Stimulated activated CD4-positive, alpha-beta T cell treated with anti-CD3 and anti-CD28 coated beads, Interleukin-1b, Interleukin-23, amount 100 ng/mL, for 48 hours (primary cell): ENCODE measurements at regions not wholly inside any gene's neighbourhood (a gene's known extent, or its start where the extent isn't known, plus 50 kb on each side); places are given as distances from the start of the nearest gene placed in this dataset.
"Not testable (repeated sequence)": the region's sequence is repeated elsewhere in the genome, so short reads cannot be mapped to it uniquely, and the experiment has no call there.

Experiments used
- DNase-seq: peaks from one replicate; pipeline ENCODE4 v3.0.0-alpha.2; 2020

DNA sequence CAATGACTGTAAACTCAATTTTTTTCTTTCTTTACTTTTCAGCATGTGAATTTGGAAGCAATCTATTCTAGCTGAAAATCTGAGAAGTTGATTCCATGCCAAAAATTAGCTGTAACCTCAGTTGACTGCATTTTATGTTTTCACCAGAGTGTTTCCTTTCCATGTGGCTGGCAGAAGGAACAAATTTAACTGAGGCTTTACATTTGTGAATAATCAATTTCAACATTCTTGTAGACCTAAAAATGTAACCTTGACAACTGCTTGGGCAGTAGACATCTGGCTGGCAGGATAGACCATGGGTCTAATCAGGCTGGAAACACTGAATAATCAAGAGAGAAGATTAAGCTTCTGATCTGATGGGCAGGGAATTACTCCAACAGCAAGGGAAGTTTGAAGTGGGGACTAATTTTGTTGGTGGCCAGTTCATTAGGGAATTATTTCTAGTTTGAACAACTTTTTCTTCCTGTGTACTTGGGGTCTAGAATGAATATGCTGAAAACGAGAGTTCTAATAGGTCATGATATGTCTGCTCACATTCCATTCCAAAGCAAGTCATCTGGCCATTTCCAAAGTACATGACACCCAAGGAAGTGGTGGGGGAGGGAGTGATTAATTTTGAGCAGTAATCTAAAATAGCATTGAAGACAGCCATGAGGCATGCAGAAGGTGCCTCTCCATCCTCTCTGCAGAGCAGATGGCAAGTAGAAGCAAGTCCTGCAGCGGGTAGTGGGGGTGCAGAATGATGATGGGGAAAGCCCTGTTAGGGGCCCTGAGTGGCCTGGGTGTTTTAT lies 68.2 kb downstream of the ATP23 start:
- no peak for DNase-seq

DNA sequence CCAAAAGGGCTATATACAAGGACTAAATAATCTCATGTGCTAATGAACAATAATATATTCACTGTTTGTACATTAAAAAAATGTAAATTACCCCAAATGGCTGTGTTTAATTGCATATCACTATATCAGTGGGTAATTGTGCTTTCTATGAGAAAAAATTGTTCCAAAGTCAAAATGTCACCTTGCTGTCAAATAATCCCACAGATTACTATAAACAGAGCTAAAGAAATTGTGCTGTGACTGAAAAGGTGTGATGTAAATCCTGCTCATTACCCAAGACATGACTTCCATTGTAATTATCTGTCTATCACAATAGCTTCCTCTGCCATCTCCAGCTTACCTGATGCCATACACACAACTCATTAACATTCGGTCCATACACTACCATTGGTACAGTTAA lies 70.3 kb downstream of the ATP23 start:
- DNase-seq, result no peak

DNA sequence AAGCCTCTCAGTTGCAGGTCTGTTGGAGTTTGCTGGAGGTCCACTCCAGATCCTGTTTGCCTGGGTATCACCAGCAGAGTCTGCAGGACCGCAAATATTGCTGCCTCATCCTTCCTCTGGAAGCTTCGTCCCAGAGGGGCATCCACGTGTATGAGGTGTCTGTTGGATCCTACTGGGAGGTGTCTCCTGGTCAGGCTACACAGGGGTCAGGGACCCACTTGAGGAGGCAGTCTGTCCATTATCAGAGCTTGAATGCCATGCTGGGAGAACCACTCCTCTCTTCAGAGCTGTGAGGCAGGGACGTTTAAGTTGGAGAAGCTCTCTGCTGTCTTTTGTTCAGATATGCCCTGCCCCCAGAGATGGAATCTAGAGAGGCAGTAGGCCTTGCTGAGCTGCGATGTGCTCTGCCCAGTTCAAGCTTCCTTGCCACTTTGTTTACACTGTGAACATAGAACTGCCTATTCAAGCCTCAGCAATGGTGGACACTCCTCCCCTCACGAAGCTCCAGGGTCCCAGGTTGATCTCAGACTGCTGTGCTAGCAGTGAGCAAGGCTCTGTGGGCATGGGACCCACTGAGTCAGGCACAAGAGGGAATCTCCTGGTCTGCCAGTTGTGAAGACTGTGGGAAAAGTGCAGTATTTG lies 81.1 kb downstream of the ATP23 start:
- not testable (repeated sequence) for DNase-seq

DNA sequence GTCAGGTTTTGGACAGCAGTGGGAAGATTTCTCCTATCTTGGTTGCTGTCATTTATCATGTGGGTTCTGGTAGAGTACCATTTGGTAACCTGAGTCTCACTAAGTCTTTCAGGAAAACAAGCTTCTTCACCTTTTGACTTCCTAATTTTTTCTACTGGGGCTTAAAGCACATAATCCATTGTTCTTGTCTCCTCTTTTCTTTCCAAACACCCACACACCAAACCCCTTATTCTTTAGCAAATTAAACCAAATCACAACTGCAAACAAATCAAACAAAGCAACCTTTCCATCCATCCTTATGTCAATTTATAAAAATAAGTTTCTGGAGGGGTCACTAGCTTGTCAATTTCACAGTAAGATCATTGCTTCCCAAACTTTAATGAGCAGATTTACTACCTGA lies 84.1 kb downstream of the ATP23 start:
- DNase-seq, result no peak

DNA sequence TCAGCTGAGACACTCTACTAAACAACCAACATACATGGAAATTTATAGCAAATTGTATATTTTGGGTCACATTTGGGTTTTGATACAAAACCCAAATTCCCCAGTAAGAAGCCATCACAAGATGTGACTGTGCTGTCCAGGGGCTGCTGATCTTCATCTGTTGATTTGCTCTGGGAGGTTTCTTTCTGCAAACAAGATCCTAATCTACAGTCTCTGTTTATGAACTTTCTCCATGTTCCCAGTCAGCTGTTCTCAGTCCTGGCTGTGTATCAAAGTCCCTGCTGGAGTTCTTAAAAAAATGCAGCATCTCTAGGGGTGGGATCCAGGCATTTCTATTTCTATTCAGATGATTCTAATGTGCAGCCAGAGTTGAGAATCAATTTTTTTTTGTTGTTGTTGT lies 85.1 kb downstream of the ATP23 start:
- DNase-seq, result no peak

- no peak for DNase-seq
Measured at GRCh38 chr12:58026897-58027891, 85.8 kb downstream of the ATP23 start.

- no peak for DNase-seq
Measured at GRCh38 chr12:58028294-58028693, 86.9 kb downstream of the ATP23 start.

DNA sequence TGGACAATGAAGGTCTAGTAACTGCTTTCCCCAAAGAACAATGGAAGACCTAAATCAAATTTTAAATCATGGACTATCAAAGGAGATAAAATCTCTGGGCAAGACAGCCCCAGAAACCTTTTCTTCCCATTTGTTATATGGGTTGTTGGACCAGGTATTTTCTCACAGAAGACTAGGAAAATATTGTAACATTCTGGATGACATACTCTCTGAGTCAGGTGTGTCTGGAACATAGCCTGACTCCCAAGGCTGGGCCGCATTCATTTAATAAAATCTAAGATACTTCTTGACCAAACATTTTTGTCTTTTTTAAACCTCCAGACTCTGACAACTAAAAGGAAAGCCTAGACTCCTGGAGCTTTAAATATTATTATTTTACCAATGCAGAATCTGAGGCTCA lies 87.9 kb downstream of the ATP23 start:
- DNase-seq, result no peak

DNA sequence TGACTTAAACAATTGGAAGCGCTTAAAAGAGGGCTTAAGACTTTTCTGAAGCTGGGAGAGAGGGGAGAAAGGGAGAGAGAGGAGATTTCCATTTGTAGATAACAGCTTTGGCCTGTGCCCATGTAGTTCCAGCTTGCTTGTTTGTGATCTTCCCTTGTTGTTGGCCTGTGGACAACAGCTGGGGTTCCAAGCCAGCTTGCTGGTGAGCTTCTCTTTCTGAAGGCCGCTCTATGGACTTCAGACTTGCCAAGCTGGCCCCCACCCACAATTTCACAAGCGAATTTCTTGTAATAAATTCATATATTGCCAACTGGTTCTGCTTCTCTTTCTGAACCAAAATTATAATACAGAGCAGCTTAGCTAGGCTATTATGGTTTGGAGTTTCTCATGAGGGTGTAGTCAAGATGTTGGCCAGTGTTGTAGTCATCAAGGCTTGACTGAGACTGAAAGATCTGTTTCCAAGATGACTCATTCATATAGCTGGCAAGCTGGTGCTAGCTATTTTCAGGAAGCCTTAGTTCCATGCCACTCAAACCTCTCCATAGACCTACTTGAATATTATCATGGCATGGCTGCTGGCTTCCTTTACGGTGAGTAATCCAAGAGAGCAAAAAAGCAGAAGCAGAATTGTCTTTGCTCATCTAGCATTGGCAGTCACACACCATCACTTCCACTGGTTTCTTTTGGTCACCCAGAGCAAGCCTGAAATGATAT lies 89.4 kb downstream of the ATP23 start:
- no peak for DNase-seq

DNA sequence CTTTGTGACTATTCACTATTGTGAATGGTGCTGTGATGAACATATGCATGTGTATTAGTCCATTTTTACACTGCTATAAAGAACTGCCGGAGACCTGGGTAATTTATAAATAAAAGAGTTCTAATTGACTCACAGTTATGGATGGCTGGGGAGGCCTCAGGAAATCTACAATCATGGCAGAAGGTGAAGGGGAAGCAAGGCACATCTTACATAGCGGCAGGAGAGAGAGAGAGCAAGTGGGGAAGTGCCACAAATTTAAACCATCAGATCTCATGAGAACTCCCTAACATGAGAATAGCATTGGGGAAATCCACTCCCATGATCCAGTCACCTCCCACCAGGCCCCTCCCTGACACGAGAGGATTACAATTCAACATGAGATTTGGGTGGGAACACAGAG lies 90.8 kb downstream of the ATP23 start:
- DNase-seq, result no peak

GRCh38 chr12:58033831-58034230 lies 92.5 kb downstream of the ATP23 start:
- DNase-seq, result no peak

GRCh38 chr12:58034311-58034710 lies 92.9 kb downstream of the ATP23 start:
- DNase-seq, result no peak

- no peak for DNase-seq
Measured at GRCh38 chr12:58034712-58035111, 93.3 kb downstream of the ATP23 start.

GRCh38 chr12:58041441-58041840 lies 100.1 kb downstream of the ATP23 start:
- DNase-seq, result no peak

DNA sequence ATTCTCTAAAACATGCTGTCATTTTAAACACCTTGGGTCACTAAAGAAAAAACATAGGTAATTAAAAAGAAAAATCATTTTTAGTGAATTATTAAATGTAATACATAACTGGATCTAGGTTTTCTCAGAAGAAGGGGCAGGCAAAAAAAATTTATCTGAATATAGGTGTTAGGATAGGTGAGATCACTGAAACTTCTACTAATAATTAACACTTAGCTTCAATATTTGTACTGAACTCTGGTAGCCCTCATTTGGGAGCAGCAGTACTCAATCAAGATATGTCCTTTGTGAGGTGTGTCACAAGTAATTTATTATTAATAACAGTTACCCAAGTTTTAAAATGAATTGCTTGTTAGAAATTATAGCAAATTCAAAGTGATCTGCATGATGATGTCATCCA lies 103.6 kb downstream of the ATP23 start:
- DNase-seq, result no peak

DNA sequence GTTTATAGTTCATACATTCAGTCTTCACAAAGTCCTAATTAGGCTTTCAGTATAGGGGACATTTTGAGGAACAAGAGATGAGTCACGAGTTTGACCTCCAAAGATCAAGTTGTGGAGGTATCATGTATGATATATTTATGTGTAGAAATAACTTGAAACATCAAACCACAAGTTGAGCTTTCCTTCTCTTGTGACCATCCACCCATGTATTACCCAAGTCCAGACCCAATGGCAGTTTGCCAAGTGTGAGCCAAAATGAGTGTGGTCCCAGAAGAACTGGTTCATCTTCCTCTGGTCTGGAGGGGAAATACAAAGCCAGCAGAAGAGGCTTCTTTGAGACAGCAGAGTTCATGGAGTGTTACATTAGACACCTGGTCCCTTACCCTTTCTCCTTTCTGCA lies 104.9 kb downstream of the ATP23 start:
- DNase-seq, result no peak

- no peak for DNase-seq
Measured at GRCh38 chr12:58051378-58051777, 110.0 kb downstream of the ATP23 start.

- DNase-seq, result no peak
Measured at GRCh38 chr12:58064666-58065065, 123.3 kb downstream of the ATP23 start.

- no peak for DNase-seq
Measured at GRCh38 chr12:58066296-58066695, 124.9 kb downstream of the ATP23 start.

DNA sequence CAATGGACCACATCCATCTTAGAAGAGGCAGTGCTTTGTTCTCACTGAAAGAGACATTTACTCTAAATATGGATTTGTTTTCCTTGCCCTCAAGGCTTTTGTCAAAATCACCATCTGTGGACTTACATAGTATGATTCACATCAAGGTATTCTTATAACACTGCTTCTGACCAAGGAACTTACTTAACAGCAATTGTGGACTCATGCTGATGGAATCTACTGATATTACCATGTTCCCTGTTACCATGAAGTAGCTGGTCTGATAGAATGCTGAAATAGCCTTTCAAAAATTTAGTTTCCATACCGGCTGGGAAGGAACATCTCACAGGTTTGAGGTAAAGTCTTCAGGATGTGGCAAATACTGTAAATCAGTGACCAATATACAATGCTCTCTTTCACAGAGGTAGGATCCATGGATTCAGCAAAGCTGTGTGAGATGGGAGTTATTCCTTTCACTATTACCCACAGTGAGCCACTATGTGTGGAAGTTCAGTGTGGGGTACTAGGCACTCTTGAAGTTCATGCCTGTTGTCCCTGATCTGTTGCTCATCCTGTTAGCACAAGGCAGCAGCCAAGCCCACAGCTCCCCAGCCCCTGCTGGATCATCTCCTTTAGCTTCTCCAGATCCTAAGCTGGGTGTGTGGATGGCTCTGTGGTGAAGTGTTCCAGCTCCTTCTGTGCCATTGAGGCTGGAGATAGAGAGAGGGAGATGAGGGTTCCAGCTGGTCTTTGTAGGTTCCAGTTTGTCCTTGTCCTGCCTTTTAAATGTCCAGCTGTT lies 126.4 kb downstream of the ATP23 start:
- no peak for DNase-seq

DNA sequence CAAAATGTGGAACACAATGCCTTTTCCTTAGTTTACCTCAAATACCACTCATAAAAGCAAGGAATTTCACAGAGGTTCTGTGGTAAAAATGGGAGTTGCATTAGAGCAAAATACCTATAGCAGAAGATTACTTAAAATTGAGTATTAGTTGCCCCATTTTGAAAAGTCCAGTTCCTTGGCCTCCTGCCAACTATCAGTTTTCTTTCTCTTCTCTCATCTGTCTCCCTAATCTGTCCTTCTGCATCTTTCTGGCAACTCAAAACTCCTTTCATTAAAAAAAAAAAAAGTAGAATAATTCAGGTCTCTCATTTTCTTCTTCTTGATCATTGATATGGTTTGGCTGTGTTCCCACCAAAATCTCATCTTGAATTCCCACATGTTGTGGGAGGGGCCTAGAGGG lies 127.3 kb downstream of the ATP23 start:
- no peak for DNase-seq
